Right ventricle myocardium superior (tissue), 1 donor: ENCODE measurements at regions not wholly inside any gene's neighbourhood (a gene's known extent, or its start where the extent isn't known, plus 50 kb on each side); places are given as distances from the start of the nearest gene placed in this dataset.
"Not testable (repeated sequence)": the region's sequence is repeated elsewhere in the genome, so short reads cannot be mapped to it uniquely, and the experiment has no call there.

ENCODE experiments used
- ATAC-seq: fragments of 200-7000 bp; cut with Tn5 transposase; one replicate; pipeline ENCODE4 v1.9.1; 2020; ENCODE audit warnings: mild to moderate bottlenecking; ENCODE audit not compliant: poor library complexity
- DNase-seq: peaks from one replicate; pipeline ENCODE4 v3.0.0-alpha.2; 2020
- intact Hi-C: fragments of 100-400 bp; cut with DNase I; formaldehyde crosslinking; loops from one replicate; pipeline ENCODE4 v1.11.2; 2022
- donor health status: DM: no; HTN: yes; CAD: no; lungs with severe emphysema.

- DNase-seq, intact Hi-C loops, ATAC-seq: not testable (repeated sequence)
Measured at GRCh38 chr2:97321936-97322713, 209.2 kb downstream of the ANKRD36 start.

GRCh38 chr2:97315358-97315757 is 202.4 kb downstream of the ANKRD36 start:
- intact Hi-C loops, result not testable (repeated sequence)

GRCh38 chr2:97312426-97312825 is 199.5 kb downstream of the ANKRD36 start:
- ATAC-seq, result peak; percentile 73
- intact Hi-C loops, DNase-seq: not testable (repeated sequence)

More at GRCh38 chr2:97315358-97315757, 202.4 kb downstream of the ANKRD36 start:
- not testable (repeated sequence) for ATAC-seq, DNase-seq

- DNase-seq, intact Hi-C loops, ATAC-seq: not testable (repeated sequence)
Measured at GRCh38 chr2:97305426-97305825, 192.5 kb downstream of the ANKRD36 start.

GRCh38 chr2:97302881-97303280 is 189.9 kb downstream of the ANKRD36 start:
- DNase-seq, intact Hi-C loops: not testable (repeated sequence)
- ATAC-seq, result peak; percentile 77

GRCh38 chr2:97301771-97302170 is 188.8 kb downstream of the ANKRD36 start:
- intact Hi-C loops, DNase-seq, ATAC-seq: not testable (repeated sequence)
